HepG2 (cell line): ENCODE measurements at regions not wholly inside any gene's neighbourhood (a gene's known extent, or its start where the extent isn't known, plus 50 kb on each side); places are given as distances from the start of the nearest gene placed in this dataset.

Experiments
- ATAC-seq: fragments of 200-7000 bp; cut with Tn5 transposase; 3 replicates; pipeline ENCODE4 v1.9.1; 2020; ENCODE audit warnings: mild to moderate bottlenecking, moderate library complexity
- BruUV-seq: library from RNA; stranded (reverse); fragments of 400-500 nt; replicated peaks from 2 replicates; lab custom pipeline; 2021; lab: Mats Ljungman, UMichigan
- CTCF ChIA-PET: fragments of 300-600 bp; formaldehyde crosslinking; extraction: SDS; loops from one replicate; lab custom pipeline; 2021; ENCODE audit warnings: low total read pairs, inconsistent platforms, low intra/inter-chr PET ratio; lab: Yijun Ruan, JAX
- POLR2A ChIA-PET: fragments of 350-600 bp; sonication (Branson Sonifier 250); formaldehyde crosslinking; loops from one replicate; lab custom pipeline; 2020; ENCODE audit warnings: antibody characterized with exemption, inconsistent platforms; lab: Yijun Ruan, JAX
- DNase-seq: peaks from one replicate; pipeline ENCODE4 v3.0.0-alpha.2; 2015; ENCODE audit warnings: low spot score
- FAIRE-seq: peaks from 3 replicates; lab custom pipeline; 2011; peaks lifted over from hg19 to GRCh38; lab: Jason Lieb, UNC
- H2AFZ ChIP-seq: one replicate; pipeline ENCODE4 v1.6.1; 2011; ENCODE audit warnings: low read length, inconsistent platforms
- H3K27ac ChIP-seq: fragments of 300-600 bp; 3 replicates; pipeline ENCODE4 v1.8.0; 2011; ENCODE audit warnings: mixed run types, mild to moderate bottlenecking, mixed read lengths, low read length, inconsistent platforms; ENCODE audit not compliant: insufficient read depth; ENCODE audit errors: extremely low read length
- H3K27me3 ChIP-seq, 2 experiments: fragments of 200-600 bp in 1 of 2; 2 replicates in 1 of 2; 3 replicates in 1 of 2; pipeline versions ENCODE4 v1.6.0 to v1.8.0; 2011; ENCODE audit warnings: low read length in 2 of 2, mild to moderate bottlenecking in 2 of 2, moderate library complexity in 2 of 2, inconsistent platforms in 1 of 2; ENCODE audit not compliant: insufficient read depth in 2 of 2, control insufficient read depth in 1 of 2
- H3K36me3 ChIP-seq, 2 experiments: fragments of 200-600 bp in 1 of 2; replicated peaks in 1 of 2; 2 replicates in 1 of 2; 3 replicates in 1 of 2; pipeline versions ENCODE4 v1.5.1 to v1.8.0; 2011; ENCODE audit warnings: low read length in 2 of 2, inconsistent platforms in 1 of 2; ENCODE audit not compliant: insufficient read depth in 2 of 2, control insufficient read depth in 1 of 2
- H3K4me1 ChIP-seq: 2 replicates; pipeline ENCODE4 v1.5.1; 2012; ENCODE audit warnings: low read length, inconsistent platforms; ENCODE audit not compliant: insufficient read depth
- H3K4me2 ChIP-seq: 2 replicates; pipeline ENCODE4 v1.6.0; 2011; ENCODE audit warnings: low read depth, low read length, inconsistent platforms
- H3K4me3 ChIP-seq, 3 experiments: fragments of 200-600 bp in 1 of 3; sonication (generic), shearing (Covaris generic) in 1 of 3; replicated peaks in 1 of 3; 2 replicates each; pipeline ENCODE4 v1.5.1; 2011 to 2016; ENCODE audit warnings: low read length in 3 of 3, inconsistent platforms in 2 of 3, low read depth in 2 of 3, mild to moderate bottlenecking in 2 of 3, control low read depth in 1 of 3, mixed read lengths in 1 of 3; ENCODE audit not compliant: insufficient read depth in 1 of 3
- H3K79me2 ChIP-seq: one replicate; pipeline ENCODE4 v1.6.1; 2011; ENCODE audit warnings: low read length, inconsistent platforms; ENCODE audit not compliant: insufficient read depth
- H3K9ac ChIP-seq: 2 replicates; pipeline ENCODE4 v1.6.0; 2011; ENCODE audit warnings: mild to moderate bottlenecking, low read depth, low read length, inconsistent platforms; ENCODE audit not compliant: insufficient read depth
- H3K9me3 ChIP-seq: 2 replicates; pipeline ENCODE4 v1.5.1; 2012; ENCODE audit warnings: mild to moderate bottlenecking, low read length
- H4K20me1 ChIP-seq: 2 replicates; pipeline ENCODE4 v1.6.0; 2011; ENCODE audit warnings: inconsistent platforms, mild to moderate bottlenecking, low read length, moderate library complexity; ENCODE audit not compliant: insufficient read depth
- CHD4 ChIP-seq: fragments of 200-600 bp; sonication (generic); IDR thresholded peaks from 2 replicates; pipeline ENCODE4 v1.7.0; 2017; ENCODE audit warnings: mild to moderate bottlenecking, low read length, borderline replicate concordance
- SAP130 ChIP-seq: IDR thresholded peaks from 2 replicates; pipeline ENCODE4 v1.6.1; 2016; ENCODE audit warnings: low read depth
- ZC3H13 ChIP-seq: sonication (generic); formaldehyde crosslinking; IDR thresholded peaks from 2 replicates; pipeline ENCODE4 v1.8.1; 2023; ENCODE audit warnings: mild to moderate bottlenecking, missing genetic modification reagents, moderate library complexity
- ZIK1 ChIP-seq: sonication (generic); formaldehyde crosslinking; IDR thresholded peaks from 2 replicates; pipeline ENCODE4 v1.5.0; 2020; ENCODE audit warnings: mild to moderate bottlenecking, low read depth, missing genetic modification reagents, borderline replicate concordance
- ZKSCAN5 ChIP-seq: sonication (generic); formaldehyde crosslinking; IDR thresholded peaks from 2 replicates; pipeline ENCODE4 v1.5.1; 2020; ENCODE audit warnings: mild to moderate bottlenecking, missing genetic modification reagents
- ZNF629 ChIP-seq: sonication (generic); formaldehyde crosslinking; conservative IDR thresholded peaks from 2 replicates; pipeline ENCODE4 v1.5.0; 2020; ENCODE audit warnings: missing genetic modification reagents
- WGBS: methylation state at CpG from one replicate; pipeline ENCODE4 v1.1.6; 2017; ENCODE audit warnings: low lambda C conversion rate; 5-methylcytosine and 5-hydroxymethylcytosine counted together
- in situ Hi-C: cut with HindIII; loops from 2 replicates; pipeline ENCODE4 v1.10.0; 2017; ENCODE audit warnings: low pct_unique_long_range_greater_than_20kb; ENCODE audit not compliant: extremely low pct_ligation_motif_present
- intact Hi-C: fragments of 100-400 bp; cut with micrococcal nuclease; formaldehyde crosslinking; loops from one replicate; pipeline ENCODE4 v1.10.0; 2022; ENCODE audit not compliant: unreplicated experiment
- TF ChIP-seq, protein P1 (sequence below), 2 experiments: sonication (generic) in 1 of 2; formaldehyde crosslinking in 1 of 2; IDR thresholded peaks; 2 replicates each; pipeline versions ENCODE4 v1.6.1 to v1.9.0; 2014 to 2022; ENCODE audit warnings: antibody characterized with exemption in 1 of 2, borderline replicate concordance in 1 of 2, inconsistent platforms in 1 of 2, low read depth in 1 of 2, missing genetic modification reagents in 1 of 2
- TF ChIP-seq, protein P2 (sequence below): sonication (generic); formaldehyde crosslinking; IDR thresholded peaks from 2 replicates; pipeline ENCODE4 v1.5.0; 2020; ENCODE audit warnings: mild to moderate bottlenecking, missing genetic modification reagents, borderline replicate concordance

DNA sequence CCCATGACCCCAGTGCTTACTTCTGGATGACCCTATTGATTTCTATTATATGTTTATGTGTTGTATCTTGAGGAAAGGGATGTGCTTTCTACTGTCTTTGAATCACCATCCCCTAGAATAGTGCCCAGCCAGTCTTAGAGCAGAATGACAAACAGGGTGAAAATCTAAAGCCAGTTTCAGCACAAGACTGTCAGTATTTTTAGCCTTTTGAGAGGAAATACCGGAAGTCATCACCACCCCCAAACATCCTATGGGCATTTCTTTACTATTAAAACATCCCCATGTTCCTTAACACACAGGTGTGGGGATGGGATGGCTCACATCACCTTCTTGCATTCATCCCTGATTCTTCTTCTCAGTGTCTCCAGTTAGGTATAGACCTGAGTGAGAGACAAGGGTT is 52.1 kb upstream of the UBE2L5 start (continued):
- TF ChIP-seq ZIK1 (CRISPR knock-in tag) = no peak
- no peak for TF ChIP-seq SAP130 (CRISPR knock-in tag)
- TF ChIP-seq ZKSCAN5 (CRISPR knock-in tag) = no peak

DNA sequence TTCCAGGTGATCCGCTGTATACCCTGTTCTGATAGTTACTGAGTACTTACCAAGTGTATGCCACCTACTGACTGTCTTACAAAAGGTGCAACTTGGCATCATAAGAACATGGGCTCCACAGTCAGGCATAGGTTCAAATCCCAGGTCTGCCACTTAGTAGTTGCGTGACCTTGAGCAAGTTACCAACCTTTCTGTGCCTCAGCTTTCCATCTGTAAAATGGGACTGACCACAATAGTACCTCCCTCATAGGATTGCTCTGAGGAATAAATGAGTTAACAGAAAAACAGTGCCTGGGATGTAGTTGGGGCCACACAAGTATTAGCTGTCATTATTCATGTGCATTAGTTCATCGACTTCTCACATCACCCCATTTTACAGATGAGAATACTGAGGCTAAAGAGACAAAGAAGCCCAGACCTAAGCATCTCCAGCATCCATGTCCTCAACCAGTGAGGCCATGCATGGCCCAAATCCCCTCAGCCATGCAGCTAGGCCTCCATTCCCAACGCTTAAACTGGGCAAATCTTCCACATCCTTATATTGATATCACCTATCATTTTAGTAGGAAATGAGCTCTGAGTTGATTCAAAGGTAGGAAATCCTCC is 51.3 kb upstream of the UBE2L5 start:
- Histone ChIP-seq H3K79me2 (no peaks in the 10 kb centered on the region), H3K9me3 (no peaks in the 10 kb centered on the region), H3K4me1 (peaks cover 22% of the 10 kb centered on the region), H3K4me3 (no peak overlapping the region), H3K36me3 (no peaks in the 10 kb centered on the region), H2AFZ (no peak overlapping the region), H3K27ac (no peak overlapping the region), H3K4me2 (peak overlapping the region; percentile 72), H4K20me1 (no peaks in the 10 kb centered on the region), H3K9ac (no peak overlapping the region), H3K27me3 (peaks cover 1 to 3% of the 10 kb centered on the region in 2 experiments; a peak in 1 of 5 replicates)
- DNase-seq (no peak), FAIRE-seq (no peak), ATAC-seq (no peak)
- BruUV-seq = no TSS peak
- ChIA-PET POLR2A (no interaction called here), CTCF (no interaction called here)
- intact Hi-C loops (no loop called here), in situ Hi-C loops (no loop called here)
- TF ChIP-seq CHD4 (0 out of 2 replicates have a peak, but pooled peaks have one; percentile 39), ZC3H13 (no peak), ZNF629 (CRISPR knock-in tag) (peak; percentile 84)
- TF ChIP-seq, protein P1, sequence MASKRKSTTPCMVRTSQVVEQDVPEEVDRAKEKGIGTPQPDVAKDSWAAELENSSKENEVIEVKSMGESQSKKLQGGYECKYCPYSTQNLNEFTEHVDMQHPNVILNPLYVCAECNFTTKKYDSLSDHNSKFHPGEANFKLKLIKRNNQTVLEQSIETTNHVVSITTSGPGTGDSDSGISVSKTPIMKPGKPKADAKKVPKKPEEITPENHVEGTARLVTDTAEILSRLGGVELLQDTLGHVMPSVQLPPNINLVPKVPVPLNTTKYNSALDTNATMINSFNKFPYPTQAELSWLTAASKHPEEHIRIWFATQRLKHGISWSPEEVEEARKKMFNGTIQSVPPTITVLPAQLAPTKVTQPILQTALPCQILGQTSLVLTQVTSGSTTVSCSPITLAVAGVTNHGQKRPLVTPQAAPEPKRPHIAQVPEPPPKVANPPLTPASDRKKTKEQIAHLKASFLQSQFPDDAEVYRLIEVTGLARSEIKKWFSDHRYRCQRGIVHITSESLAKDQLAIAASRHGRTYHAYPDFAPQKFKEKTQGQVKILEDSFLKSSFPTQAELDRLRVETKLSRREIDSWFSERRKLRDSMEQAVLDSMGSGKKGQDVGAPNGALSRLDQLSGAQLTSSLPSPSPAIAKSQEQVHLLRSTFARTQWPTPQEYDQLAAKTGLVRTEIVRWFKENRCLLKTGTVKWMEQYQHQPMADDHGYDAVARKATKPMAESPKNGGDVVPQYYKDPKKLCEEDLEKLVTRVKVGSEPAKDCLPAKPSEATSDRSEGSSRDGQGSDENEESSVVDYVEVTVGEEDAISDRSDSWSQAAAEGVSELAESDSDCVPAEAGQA (IDR thresholded peaks at IDR 0.05; ENCODE audit: low read depth) = no peak
- TF ChIP-seq, protein P1 (CRISPR knock-in tag; IDR thresholded peaks at IDR 0.05; ENCODE audit: borderline replicate concordance) = no peak
- TF ChIP-seq, protein P2, sequence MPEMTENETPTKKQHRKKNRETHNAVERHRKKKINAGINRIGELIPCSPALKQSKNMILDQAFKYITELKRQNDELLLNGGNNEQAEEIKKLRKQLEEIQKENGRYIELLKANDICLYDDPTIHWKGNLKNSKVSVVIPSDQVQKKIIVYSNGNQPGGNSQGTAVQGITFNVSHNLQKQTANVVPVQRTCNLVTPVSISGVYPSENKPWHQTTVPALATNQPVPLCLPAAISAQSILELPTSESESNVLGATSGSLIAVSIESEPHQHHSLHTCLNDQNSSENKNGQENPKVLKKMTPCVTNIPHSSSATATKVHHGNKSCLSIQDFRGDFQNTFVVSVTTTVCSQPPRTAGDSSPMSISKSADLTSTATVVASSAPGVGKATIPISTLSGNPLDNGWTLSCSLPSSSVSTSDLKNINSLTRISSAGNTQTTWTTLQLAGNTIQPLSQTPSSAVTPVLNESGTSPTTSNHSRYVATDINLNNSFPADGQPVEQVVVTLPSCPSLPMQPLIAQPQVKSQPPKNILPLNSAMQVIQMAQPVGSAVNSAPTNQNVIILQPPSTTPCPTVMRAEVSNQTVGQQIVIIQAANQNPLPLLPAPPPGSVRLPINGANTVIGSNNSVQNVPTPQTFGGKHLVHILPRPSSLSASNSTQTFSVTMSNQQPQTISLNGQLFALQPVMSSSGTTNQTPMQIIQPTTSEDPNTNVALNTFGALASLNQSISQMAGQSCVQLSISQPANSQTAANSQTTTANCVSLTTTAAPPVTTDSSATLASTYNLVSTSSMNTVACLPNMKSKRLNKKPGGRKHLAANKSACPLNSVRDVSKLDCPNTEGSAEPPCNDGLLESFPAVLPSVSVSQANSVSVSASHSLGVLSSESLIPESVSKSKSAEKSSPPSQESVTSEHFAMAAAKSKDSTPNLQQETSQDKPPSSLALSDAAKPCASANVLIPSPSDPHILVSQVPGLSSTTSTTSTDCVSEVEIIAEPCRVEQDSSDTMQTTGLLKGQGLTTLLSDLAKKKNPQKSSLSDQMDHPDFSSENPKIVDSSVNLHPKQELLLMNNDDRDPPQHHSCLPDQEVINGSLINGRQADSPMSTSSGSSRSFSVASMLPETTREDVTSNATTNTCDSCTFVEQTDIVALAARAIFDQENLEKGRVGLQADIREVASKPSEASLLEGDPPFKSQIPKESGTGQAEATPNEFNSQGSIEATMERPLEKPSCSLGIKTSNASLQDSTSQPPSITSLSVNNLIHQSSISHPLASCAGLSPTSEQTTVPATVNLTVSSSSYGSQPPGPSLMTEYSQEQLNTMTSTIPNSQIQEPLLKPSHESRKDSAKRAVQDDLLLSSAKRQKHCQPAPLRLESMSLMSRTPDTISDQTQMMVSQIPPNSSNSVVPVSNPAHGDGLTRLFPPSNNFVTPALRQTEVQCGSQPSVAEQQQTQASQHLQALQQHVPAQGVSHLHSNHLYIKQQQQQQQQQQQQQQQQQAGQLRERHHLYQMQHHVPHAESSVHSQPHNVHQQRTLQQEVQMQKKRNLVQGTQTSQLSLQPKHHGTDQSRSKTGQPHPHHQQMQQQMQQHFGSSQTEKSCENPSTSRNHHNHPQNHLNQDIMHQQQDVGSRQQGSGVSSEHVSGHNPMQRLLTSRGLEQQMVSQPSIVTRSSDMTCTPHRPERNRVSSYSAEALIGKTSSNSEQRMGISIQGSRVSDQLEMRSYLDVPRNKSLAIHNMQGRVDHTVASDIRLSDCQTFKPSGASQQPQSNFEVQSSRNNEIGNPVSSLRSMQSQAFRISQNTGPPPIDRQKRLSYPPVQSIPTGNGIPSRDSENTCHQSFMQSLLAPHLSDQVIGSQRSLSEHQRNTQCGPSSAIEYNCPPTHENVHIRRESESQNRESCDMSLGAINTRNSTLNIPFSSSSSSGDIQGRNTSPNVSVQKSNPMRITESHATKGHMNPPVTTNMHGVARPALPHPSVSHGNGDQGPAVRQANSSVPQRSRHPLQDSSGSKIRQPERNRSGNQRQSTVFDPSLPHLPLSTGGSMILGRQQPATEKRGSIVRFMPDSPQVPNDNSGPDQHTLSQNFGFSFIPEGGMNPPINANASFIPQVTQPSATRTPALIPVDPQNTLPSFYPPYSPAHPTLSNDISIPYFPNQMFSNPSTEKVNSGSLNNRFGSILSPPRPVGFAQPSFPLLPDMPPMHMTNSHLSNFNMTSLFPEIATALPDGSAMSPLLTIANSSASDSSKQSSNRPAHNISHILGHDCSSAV (CRISPR knock-in tag) = no peak
- 90% methylated on average over 3 of the region's 4 CpGs for WGBS
